Keratinocyte (primary cell): ENCODE measurements at regions not wholly inside any gene's neighbourhood (a gene's known extent, or its start where the extent isn't known, plus 50 kb on each side); places are given as distances from the start of the nearest gene placed in this dataset.

Source experiments
- DNase-seq: peaks from one replicate; pipeline ENCODE4 v3.0.0-alpha.2; 2011; ENCODE audit warnings: low read depth, missing footprints, low spot score
- FAIRE-seq: peaks from 2 replicates; lab custom pipeline; 2011; peaks lifted over from hg19 to GRCh38; lab: Jason Lieb, UNC
- H2AFZ ChIP-seq: 2 replicates; pipeline ENCODE4 v1.6.0; 2012; ENCODE audit warnings: low read length, control low read depth, inconsistent platforms; ENCODE audit not compliant: control insufficient read depth
- H3K27ac ChIP-seq: 2 replicates; pipeline ENCODE4 v1.5.1; 2011; ENCODE audit warnings: low read length; ENCODE audit not compliant: control insufficient read depth, insufficient read depth
- H3K27me3 ChIP-seq: 3 replicates; pipeline ENCODE4 v1.6.0; 2011; ENCODE audit warnings: low read length; ENCODE audit not compliant: control insufficient read depth, insufficient read depth; ENCODE audit errors: extremely low read depth
- H3K36me3 ChIP-seq, 2 experiments: 2 replicates in 1 of 2; 3 replicates in 1 of 2; pipeline ENCODE4 v1.5.1; 2011; ENCODE audit warnings: low read length in 2 of 2, mild to moderate bottlenecking in 1 of 2; ENCODE audit not compliant: control insufficient read depth in 2 of 2, insufficient read depth in 2 of 2; ENCODE audit errors: extremely low read depth in 1 of 2
- H3K4me1 ChIP-seq: 3 replicates; pipeline ENCODE4 v1.5.1; 2011; ENCODE audit warnings: low read length; ENCODE audit not compliant: control insufficient read depth, insufficient read depth; ENCODE audit errors: extremely low read depth
- H3K4me2 ChIP-seq: 3 replicates; pipeline ENCODE4 v1.6.0; 2011; ENCODE audit warnings: low read depth, low read length; ENCODE audit not compliant: control insufficient read depth, insufficient read depth; ENCODE audit errors: extremely low read depth
- H3K4me3 ChIP-seq, 3 experiments: fragments of 200-600 bp in 1 of 3; sonication (generic) in 1 of 3; 2 replicates in 2 of 3; 3 replicates in 1 of 3; pipeline ENCODE4 v1.5.1; 2011 to 2016; ENCODE audit warnings: low read length in 3 of 3, mild to moderate bottlenecking in 3 of 3, control low read depth in 2 of 3, inconsistent platforms in 1 of 3, low read depth in 1 of 3, mixed read lengths in 1 of 3, mixed run types in 1 of 3, moderate library complexity in 1 of 3; ENCODE audit not compliant: control insufficient read depth in 2 of 3, insufficient read depth in 2 of 3; ENCODE audit errors: extremely low read depth in 1 of 3
- H3K79me2 ChIP-seq: 2 replicates; pipeline ENCODE4 v1.6.0; 2012; ENCODE audit warnings: low read length; ENCODE audit not compliant: control insufficient read depth, insufficient read depth
- H3K9ac ChIP-seq: 3 replicates; pipeline ENCODE4 v1.6.0; 2011; ENCODE audit warnings: low read length; ENCODE audit not compliant: control insufficient read depth, insufficient read depth; ENCODE audit errors: extremely low read depth
- H3K9me1 ChIP-seq: 3 replicates; pipeline ENCODE4 v1.6.0; 2011; ENCODE audit warnings: low read length; ENCODE audit not compliant: control insufficient read depth, insufficient read depth; ENCODE audit errors: extremely low read depth
- H3K9me3 ChIP-seq: 2 replicates; pipeline ENCODE4 v1.5.1; 2012; ENCODE audit warnings: low read depth, low read length; ENCODE audit not compliant: control insufficient read depth
- H4K20me1 ChIP-seq: 3 replicates; pipeline ENCODE4 v1.6.0; 2011; ENCODE audit warnings: low read length; ENCODE audit not compliant: control insufficient read depth, insufficient read depth; ENCODE audit errors: extremely low read depth
- CTCF ChIP-seq, 3 experiments: IDR thresholded peaks in 1 of 3; conservative IDR thresholded peaks in 1 of 3; optimal IDR thresholded peaks in 1 of 3; 2 replicates in 2 of 3; 3 replicates in 1 of 3; pipeline versions ENCODE3 to v1.5.1; 2011; ENCODE audit warnings: low read length in 3 of 3, mild to moderate bottlenecking in 3 of 3, moderate library complexity in 2 of 3, control low read depth in 1 of 3, inconsistent platforms in 1 of 3; ENCODE audit not compliant: insufficient read depth in 2 of 3; ENCODE audit errors: extremely low read depth in 1 of 3
- EZH2 ChIP-seq: IDR thresholded peaks from one replicate; pipeline ENCODE4 v1.6.1; 2012; ENCODE audit warnings: inconsistent platforms, mild to moderate bottlenecking, low read length, moderate library complexity
- dilution Hi-C: fragments of 300-500 bp; cut with MboI; formaldehyde crosslinking; loops from one replicate; pipeline ENCODE4 v1.7.0; 2020; ENCODE audit warnings: low sequenced_read_pairs; ENCODE audit not compliant: extremely low pct_ligation_motif_present

DNA sequence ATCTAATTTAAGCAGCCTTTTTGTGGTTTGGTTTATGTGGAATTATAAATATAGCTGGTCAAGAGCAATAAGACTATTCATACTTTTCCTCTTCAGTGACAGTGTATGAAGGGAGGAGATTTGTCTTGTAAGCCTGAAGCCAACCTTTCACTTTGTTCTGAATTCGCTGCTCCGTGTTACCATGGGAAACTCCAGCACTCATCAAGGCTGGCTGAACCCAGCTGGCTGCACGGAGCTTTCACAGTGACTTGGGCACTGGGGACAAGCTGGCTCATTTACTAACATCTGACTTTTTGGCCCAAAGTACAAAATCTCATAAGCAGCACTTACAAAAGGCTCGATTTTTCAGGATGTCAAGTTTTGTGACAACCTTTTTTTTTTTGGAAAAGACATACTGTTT lies 120.4 kb upstream of the GRIA4 start:
- Histone ChIP-seq H3K9me1 (no peaks in the 10 kb centered on the region), H3K9me3 (no peaks in the 10 kb centered on the region), H3K4me2 (no peak overlapping the region), H3K36me3 (no peaks in the 10 kb centered on the region), H3K4me1 (no peaks in the 10 kb centered on the region), H3K4me3 (no peak overlapping the region), H3K27ac (no peak overlapping the region), H4K20me1 (no peaks in the 10 kb centered on the region), H3K79me2 (no peaks in the 10 kb centered on the region), H3K9ac (no peak overlapping the region), H2AFZ (no peak overlapping the region), H3K27me3 (no peaks in the 10 kb centered on the region)
- dilution Hi-C loops = no loop called here
- FAIRE-seq = no peak
- DNase-seq = no peak
- TF ChIP-seq EZH2 (no peak), CTCF (optimal IDR thresholded peaks at IDR 0.05 in 1 of 3, IDR thresholded peaks at IDR 0.05 in 1 of 3, conservative IDR thresholded peaks at IDR 0.05 in 1 of 3; ENCODE audit: extremely low read depth in 1 of 3, insufficient read depth in 2 of 3, low read length in 3 of 3) (no peak)

GRCh38 chr11:105486929-105487328 lies 122.9 kb upstream of the GRIA4 start:
- no peak overlapping the region for H3K27ac ChIP-seq
- no peak for TF ChIP-seq CTCF (optimal IDR thresholded peaks at IDR 0.05 in 1 of 3, IDR thresholded peaks at IDR 0.05 in 1 of 3, conservative IDR thresholded peaks at IDR 0.05 in 1 of 3; ENCODE audit: extremely low read depth in 1 of 3, insufficient read depth in 2 of 3, low read length in 3 of 3)
- H3K4me1 ChIP-seq = no peaks in the 10 kb centered on the region
- H3K4me3 ChIP-seq = no peak overlapping the region
- dilution Hi-C loops = no loop called here
- no peak for FAIRE-seq
- no peak overlapping the region for H2AFZ ChIP-seq
- no peaks in the 10 kb centered on the region for H3K9me3 ChIP-seq
- DNase-seq = no peak
- no peak overlapping the region for H3K4me2 ChIP-seq
- H3K9me1 ChIP-seq = no peaks in the 10 kb centered on the region
- H4K20me1 ChIP-seq = no peaks in the 10 kb centered on the region
- no peaks in the 10 kb centered on the region for H3K36me3 ChIP-seq
- H3K27me3 ChIP-seq = no peaks in the 10 kb centered on the region
- no peak overlapping the region for H3K9ac ChIP-seq
- H3K79me2 ChIP-seq = no peaks in the 10 kb centered on the region
